ENCODE measurements at regions not wholly inside any gene's neighbourhood (a gene's known extent, or its start where the extent isn't known, plus 50 kb on each side); places are given as distances from the start of the nearest gene placed in this dataset.

GRCh38 chr6:44723439-44724197 lies 336.1 kb downstream of the CDC5L start:
- TF ChIP-seq CTCF (optimal IDR thresholded peaks at IDR 0.05 in 1 of 3, IDR thresholded peaks at IDR 0.05 in 1 of 3, conservative IDR thresholded peaks at IDR 0.05 in 1 of 3; ENCODE audit: extremely low read depth in 1 of 3, insufficient read depth in 2 of 3, low read length in 3 of 3) (no peak), EZH2 (IDR thresholded peaks at IDR 0.05; ENCODE audit: low read length) (no peak)
